ENCODE measurements at regions not wholly inside any gene's neighbourhood (a gene's known extent, or its start where the extent isn't known, plus 50 kb on each side); places are given as distances from the start of the nearest gene placed in this dataset.

DNA sequence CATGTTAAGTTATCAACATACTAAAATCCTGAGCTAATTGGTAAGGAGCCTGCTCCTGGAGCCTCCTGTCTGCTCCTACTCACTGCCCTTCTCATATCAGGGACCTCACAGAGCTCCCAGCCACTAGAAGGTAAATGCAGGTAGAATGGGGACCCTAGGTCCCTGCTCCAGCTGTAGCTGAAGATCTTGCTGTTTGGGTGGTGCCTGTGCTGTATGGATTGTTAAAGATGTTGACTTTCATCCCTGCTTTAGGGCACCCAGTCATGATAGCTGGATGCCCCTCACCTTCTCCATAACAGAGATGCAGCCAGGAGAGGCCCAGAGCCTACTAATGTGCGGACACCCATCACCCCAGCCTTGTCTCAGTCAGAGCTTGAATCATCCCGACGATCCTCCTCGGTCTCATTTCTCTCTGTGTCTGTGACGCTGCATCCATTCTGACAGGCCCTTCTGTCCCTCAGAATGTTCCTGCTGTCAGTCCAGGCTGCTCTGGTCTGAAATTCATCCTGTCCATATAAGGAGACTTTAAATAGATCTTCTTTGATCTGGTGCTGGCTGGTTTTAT lies 341.7 kb upstream of the GATB start:
- TF ChIP-seq, protein P1, sequence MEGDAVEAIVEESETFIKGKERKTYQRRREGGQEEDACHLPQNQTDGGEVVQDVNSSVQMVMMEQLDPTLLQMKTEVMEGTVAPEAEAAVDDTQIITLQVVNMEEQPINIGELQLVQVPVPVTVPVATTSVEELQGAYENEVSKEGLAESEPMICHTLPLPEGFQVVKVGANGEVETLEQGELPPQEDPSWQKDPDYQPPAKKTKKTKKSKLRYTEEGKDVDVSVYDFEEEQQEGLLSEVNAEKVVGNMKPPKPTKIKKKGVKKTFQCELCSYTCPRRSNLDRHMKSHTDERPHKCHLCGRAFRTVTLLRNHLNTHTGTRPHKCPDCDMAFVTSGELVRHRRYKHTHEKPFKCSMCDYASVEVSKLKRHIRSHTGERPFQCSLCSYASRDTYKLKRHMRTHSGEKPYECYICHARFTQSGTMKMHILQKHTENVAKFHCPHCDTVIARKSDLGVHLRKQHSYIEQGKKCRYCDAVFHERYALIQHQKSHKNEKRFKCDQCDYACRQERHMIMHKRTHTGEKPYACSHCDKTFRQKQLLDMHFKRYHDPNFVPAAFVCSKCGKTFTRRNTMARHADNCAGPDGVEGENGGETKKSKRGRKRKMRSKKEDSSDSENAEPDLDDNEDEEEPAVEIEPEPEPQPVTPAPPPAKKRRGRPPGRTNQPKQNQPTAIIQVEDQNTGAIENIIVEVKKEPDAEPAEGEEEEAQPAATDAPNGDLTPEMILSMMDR (IDR thresholded peaks at IDR 0.05; ENCODE audit: insufficient read depth, low read depth, low read length, missing control alignments) = no peak
- no peak for DNase-seq (ENCODE audit: low read depth)
- H3K4me3 ChIP-seq (ENCODE audit: low read length) = no peak overlapping the region

DNA sequence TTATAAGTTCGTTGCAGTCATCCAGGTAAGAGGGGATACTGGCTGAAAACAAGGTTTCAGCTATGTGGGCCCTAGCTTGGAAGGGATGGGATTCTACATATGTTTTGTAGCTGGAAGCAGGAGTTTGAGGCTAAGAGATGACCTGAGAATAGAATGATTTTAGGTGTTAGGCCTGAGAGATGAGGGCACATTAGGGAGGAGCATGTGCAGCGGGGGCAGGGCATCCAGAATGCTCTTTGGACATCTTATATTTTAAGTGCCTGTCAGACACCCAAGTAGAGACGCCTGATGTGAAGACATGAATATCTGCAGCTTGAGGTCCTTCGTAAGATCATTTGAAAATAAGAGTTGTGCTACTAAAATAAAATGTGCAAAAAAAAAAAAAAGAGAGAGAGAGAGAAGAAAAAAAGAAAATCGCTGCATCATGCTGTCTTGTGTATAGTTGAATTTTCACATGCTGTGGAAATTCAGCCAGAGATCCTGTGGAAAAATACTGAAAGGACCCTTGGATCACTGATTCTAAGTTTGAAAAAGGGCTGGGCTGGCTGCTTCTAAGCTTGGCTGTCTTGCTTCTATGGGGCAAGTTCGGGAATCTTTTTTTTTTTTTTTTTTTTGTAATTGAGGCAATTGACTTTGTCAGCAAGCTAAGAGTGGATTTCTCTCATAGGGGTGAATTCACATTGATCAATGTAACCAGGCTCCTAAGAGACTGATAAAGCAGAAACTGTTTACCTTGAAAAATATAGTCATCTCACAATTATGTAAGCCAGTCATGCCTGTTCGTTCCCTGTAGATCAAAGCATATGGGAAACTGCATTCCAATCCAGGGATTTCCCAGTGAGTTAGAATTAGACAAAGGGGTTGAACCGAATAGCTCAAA lies 341.0 kb upstream of the GATB start:
- peak; percentile 96 for DNase-seq (ENCODE audit: low read depth)
- no peak overlapping the region for H3K4me3 ChIP-seq (ENCODE audit: low read length)
- TF ChIP-seq, protein P1 (IDR thresholded peaks at IDR 0.05; ENCODE audit: insufficient read depth, low read depth, low read length, missing control alignments) = no peak

DNA sequence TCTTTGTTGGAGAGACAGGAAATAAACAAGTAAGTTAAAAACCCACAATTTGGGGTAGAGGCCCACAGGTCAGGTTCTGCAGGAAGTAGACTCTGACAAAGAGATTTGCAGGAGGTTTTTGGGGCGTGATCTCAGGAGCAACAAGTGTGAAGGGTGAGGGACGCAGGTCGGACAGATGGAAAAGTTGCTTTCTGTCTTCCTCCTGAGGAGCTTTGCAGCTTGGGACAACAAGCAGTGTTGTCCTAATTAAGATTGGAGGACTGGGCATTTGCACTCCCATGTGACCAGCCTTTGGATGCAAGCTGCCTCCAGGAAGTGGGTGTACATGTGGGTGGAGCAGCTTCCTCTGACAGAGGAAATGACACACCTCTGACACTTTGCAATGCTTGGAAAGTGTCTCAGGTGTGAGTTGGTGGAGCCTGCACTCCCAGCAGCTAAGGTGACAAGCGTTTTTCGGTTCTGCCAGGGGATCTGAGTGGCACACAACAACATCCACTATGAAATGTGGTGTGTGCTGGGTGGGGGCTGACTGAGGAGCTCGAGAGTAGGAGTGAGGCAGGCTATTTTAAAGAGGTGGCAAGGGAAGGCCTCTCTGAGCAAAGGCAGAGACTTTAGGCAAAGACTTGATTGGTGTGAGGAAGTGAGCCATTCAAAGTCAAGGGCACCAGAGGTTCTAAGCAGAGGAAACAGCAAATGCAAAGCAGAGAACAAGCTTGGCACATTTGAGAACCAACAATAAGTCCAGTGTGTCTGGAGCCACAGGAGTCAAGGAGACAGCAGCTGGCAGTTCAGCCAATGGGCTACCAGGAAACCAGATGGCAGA lies 339.8 kb upstream of the GATB start:
- H3K4me3 ChIP-seq (ENCODE audit: low read length) = no peak overlapping the region
- peak; percentile 79 for DNase-seq (ENCODE audit: low read depth)
- TF ChIP-seq, protein P1 (IDR thresholded peaks at IDR 0.05; ENCODE audit: insufficient read depth, low read depth, low read length, missing control alignments) = no peak

DNA sequence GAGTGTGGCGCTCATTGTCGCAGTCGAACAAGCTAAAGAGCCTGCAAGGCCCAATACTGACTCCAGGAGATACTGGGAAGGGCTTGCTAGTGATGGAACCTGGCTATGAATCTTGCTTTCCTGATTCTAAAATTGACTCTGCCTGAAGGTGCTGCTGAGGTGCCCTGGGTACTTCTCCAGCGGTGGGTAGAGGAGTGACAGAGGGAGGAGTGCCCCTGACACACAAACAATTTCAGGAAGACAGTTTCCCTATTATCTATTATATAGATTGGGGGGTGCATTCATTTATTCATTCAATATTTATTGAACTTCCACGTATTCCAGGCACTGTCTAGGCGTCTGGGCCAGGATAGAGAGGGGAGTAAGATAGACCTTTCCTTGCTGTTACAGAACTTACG lies 339.2 kb upstream of the GATB start:
- no peak overlapping the region for H3K4me3 ChIP-seq (ENCODE audit: low read length)

DNA sequence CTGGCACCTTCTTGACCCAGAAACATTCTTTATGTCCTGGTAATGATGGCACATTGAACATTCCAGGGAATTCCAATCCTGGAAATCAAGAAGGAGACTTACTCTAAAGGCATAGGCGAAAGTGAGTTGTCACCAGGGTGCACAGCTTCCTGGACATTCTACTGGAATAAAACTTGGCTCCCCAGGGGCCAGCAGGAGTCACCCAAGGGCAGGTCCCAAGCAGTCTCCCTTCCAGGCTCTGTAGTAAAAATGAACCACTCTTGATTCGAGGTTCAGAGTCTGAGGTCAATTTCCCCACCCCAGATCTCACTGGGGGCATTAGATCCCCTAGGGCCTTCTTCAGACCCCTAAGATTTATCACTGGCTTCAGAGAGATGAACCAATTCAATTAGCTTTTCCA lies 338.7 kb upstream of the GATB start:
- TF ChIP-seq, protein P1 (IDR thresholded peaks at IDR 0.05; ENCODE audit: insufficient read depth, low read depth, low read length, missing control alignments) = no peak
- H3K4me3 ChIP-seq (ENCODE audit: low read length) = no peak overlapping the region
- no peak for DNase-seq (ENCODE audit: low read depth)

More for the DNA sequence above, 339.2 kb upstream of the GATB start:
- DNase-seq (ENCODE audit: low read depth) = no peak
- TF ChIP-seq, protein P1 (IDR thresholded peaks at IDR 0.05; ENCODE audit: insufficient read depth, low read depth, low read length, missing control alignments) = no peak

DNA sequence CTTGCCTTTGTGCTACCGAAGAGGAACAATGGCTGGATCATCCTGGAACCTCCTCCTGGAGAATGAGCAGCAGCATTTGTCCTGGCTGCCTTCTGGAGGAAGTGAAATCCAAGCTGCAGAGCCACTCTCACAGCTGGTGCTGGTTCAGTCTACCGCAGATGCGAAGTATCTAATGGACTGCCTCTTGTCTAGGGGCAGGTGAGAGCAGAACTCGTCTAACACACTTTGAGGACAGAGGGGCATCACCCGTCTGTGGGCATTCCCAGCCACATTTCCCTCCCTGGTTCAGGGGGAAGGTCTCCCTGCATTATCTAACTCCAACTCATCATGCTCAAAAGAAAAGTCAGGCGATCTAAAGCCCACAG lies 338.2 kb upstream of the GATB start:
- no peak for DNase-seq (ENCODE audit: low read depth)
- TF ChIP-seq, protein P1 (IDR thresholded peaks at IDR 0.05; ENCODE audit: insufficient read depth, low read depth, low read length, missing control alignments) = no peak
- no peak overlapping the region for H3K4me3 ChIP-seq (ENCODE audit: low read length)

All from epithelial cell of esophagus (primary cell).